ENCODE measurements at regions not wholly inside any gene's neighbourhood (a gene's known extent, or its start where the extent isn't known, plus 50 kb on each side); places are given as distances from the start of the nearest gene placed in this dataset.

DNA sequence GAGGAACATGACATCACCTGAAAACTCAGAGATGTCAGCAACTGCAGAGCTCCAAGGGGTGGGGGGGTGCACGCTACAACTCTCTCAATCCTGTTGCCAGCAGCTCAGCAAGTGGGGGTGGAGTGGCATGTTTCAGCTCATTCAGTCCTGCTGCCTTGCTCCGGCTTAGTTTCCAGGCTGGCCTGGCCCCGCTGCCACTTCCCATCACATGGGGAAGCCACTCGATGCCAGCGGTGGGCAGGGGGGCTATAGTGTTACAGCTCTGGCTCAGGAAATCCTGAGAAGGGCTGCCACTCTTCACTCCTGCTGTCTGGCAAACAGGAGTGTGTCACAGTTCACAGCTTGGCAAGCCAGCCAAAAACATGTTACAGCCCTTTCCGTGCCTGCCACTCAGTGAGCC is 356.5 kb upstream of the GULP1 start:
- DNase-seq (ENCODE audit: low read depth) = no peak
- no peak overlapping the region for H3K4me3 ChIP-seq (ENCODE audit: low read depth, low read length)
- TF ChIP-seq, protein P1, sequence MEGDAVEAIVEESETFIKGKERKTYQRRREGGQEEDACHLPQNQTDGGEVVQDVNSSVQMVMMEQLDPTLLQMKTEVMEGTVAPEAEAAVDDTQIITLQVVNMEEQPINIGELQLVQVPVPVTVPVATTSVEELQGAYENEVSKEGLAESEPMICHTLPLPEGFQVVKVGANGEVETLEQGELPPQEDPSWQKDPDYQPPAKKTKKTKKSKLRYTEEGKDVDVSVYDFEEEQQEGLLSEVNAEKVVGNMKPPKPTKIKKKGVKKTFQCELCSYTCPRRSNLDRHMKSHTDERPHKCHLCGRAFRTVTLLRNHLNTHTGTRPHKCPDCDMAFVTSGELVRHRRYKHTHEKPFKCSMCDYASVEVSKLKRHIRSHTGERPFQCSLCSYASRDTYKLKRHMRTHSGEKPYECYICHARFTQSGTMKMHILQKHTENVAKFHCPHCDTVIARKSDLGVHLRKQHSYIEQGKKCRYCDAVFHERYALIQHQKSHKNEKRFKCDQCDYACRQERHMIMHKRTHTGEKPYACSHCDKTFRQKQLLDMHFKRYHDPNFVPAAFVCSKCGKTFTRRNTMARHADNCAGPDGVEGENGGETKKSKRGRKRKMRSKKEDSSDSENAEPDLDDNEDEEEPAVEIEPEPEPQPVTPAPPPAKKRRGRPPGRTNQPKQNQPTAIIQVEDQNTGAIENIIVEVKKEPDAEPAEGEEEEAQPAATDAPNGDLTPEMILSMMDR (IDR thresholded peaks at IDR 0.05; ENCODE audit: insufficient read depth, low read depth, low read length, missing control alignments) = no peak

DNA sequence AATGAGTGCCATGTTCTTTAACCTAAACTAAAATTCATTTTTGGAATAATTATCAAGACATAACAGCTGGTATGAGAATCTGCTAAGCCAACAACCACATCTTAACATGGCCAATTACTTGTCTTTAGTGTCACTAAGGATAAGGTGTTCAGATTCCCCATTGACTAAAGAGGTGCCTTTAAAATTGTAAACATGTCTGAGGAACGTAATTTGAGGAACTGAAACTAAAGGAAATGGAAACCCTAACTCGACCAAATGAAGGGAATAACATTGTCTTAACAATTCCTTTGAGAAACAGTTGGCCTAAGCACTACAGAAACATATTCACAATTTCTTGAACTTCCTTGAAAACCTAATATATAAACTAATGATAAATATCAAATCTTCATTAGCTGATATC is 355.4 kb upstream of the GULP1 start:
- no peak overlapping the region for H3K4me3 ChIP-seq (ENCODE audit: low read depth, low read length)
- no peak for DNase-seq (ENCODE audit: low read depth)
- TF ChIP-seq, protein P1 (IDR thresholded peaks at IDR 0.05; ENCODE audit: insufficient read depth, low read depth, low read length, missing control alignments) = no peak

DNA sequence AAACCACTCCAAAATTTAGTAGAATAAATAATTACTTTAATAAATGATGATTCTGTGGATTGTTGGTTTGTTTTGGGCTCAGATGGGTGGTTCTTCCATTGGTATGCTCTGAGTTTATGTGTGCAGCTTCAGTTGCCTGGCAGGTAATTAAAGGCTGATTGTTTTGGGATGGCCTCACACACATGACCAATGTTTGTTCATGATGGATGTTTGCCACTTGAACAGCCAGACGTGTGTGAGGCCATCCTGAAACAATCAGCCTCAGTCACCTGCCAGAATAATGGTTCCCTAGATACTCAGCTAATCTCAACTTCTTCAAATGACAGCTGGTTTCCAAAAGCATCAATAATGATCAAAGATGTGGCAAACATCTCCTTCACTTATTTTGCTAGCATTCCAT is 352.5 kb upstream of the GULP1 start:
- TF ChIP-seq, protein P1 (IDR thresholded peaks at IDR 0.05; ENCODE audit: insufficient read depth, low read depth, low read length, missing control alignments) = no peak
- DNase-seq (ENCODE audit: low read depth) = no peak

GRCh38 chr2:187942876-187943275 is 348.8 kb upstream of the GULP1 start:
- DNase-seq (ENCODE audit: low read depth) = no peak
- TF ChIP-seq, protein P1 (IDR thresholded peaks at IDR 0.05; ENCODE audit: insufficient read depth, low read depth, low read length, missing control alignments) = no peak
- no peak overlapping the region for H3K4me3 ChIP-seq (ENCODE audit: low read depth, low read length)

More for the DNA sequence above, 352.5 kb upstream of the GULP1 start:
- H3K4me3 ChIP-seq (ENCODE audit: low read depth, low read length) = no peak overlapping the region

DNA sequence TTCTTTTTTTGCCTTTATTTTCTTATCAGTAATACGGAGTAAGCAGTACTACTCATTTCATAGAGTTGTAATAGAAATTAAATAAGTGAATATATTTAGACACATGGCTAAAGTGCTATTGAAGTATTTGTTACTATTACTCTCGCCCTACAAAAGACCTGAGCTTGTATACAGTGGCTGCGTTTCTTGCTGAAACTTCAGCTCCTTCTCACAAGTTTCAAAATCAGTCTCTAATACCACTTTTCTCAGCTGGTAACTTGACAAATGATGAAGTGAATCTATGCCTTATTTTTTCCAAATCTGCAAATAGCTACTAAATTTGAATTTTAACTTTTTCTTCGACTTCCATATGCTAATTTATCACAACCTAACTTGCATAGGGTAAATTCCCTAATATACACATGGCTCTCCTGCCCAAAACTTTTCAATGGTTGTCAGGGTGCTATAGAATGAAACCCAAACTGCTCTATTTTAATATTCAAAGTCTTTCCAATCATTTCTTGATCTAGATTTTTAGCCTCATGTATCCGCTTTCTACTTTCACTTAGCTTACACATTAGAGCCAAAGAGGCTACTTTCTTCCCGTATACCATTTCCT is 347.8 kb upstream of the GULP1 start:
- H3K4me3 ChIP-seq (ENCODE audit: low read depth, low read length) = no peak overlapping the region
- TF ChIP-seq, protein P1 (IDR thresholded peaks at IDR 0.05; ENCODE audit: insufficient read depth, low read depth, low read length, missing control alignments) = no peak
- no peak for DNase-seq (ENCODE audit: low read depth)

DNA sequence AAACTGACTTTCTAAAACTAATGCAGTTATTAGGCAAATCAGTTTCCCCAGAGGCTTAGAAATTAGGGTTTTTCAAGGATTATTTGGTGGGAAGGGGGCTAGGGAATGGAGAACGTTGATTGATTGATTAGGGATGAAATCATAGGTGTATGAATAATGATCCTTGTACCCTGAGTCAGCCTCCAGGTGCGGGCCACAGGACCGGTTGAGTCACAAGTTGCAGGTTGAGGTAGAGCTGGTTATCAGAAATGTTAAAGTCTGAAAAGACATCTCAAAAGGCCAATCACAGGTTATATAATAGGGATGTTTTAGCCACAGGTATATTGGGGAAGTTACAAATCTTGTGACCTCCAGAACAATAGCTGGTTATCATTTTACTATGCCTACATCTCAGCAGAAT is 341.8 kb upstream of the GULP1 start:
- no peak overlapping the region for H3K4me3 ChIP-seq (ENCODE audit: low read depth, low read length)
- DNase-seq (ENCODE audit: low read depth) = no peak
- TF ChIP-seq, protein P1 (IDR thresholded peaks at IDR 0.05; ENCODE audit: insufficient read depth, low read depth, low read length, missing control alignments) = no peak

All from GM12865 (cell line).